Ectodermal cell (in vitro differentiated cells): ENCODE measurements at regions not wholly inside any gene's neighbourhood (a gene's known extent, or its start where the extent isn't known, plus 50 kb on each side); places are given as distances from the start of the nearest gene placed in this dataset.

Experiments used
- H3K27ac ChIP-seq: 2 replicates; pipeline ENCODE4 v1.7.0; 2013; ENCODE audit warnings: mild to moderate bottlenecking, low read depth, low read length; ENCODE audit not compliant: insufficient read depth, poor library complexity, severe bottlenecking
- H3K27me3 ChIP-seq: 2 replicates; pipeline ENCODE4 v1.7.0; 2013; ENCODE audit warnings: mild to moderate bottlenecking, low read length; ENCODE audit not compliant: insufficient read depth, control insufficient read depth, poor library complexity, severe bottlenecking
- H3K36me3 ChIP-seq: one replicate; pipeline ENCODE4 v1.7.0; 2013; ENCODE audit warnings: low read length; ENCODE audit not compliant: control insufficient read depth, insufficient read depth
- H3K4me1 ChIP-seq: one replicate; pipeline ENCODE4 v1.7.0; 2013; ENCODE audit warnings: low read length; ENCODE audit not compliant: control insufficient read depth, insufficient read depth
- H3K4me3 ChIP-seq: 2 replicates; pipeline ENCODE4 v1.7.0; 2013; ENCODE audit warnings: low read depth, low read length, control low read depth; ENCODE audit not compliant: insufficient read depth
- H3K9me3 ChIP-seq: 2 replicates; pipeline ENCODE4 v1.7.0; 2013; ENCODE audit warnings: mild to moderate bottlenecking, low read length, moderate library complexity; ENCODE audit not compliant: control insufficient read depth
- WGBS, 2 experiments: methylation state at CpG; one replicate each; pipeline ENCODE4 v1.1.7; 2013; ENCODE audit warnings: missing lambda C conversion rate in 2 of 2; 5-methylcytosine and 5-hydroxymethylcytosine counted together

DNA sequence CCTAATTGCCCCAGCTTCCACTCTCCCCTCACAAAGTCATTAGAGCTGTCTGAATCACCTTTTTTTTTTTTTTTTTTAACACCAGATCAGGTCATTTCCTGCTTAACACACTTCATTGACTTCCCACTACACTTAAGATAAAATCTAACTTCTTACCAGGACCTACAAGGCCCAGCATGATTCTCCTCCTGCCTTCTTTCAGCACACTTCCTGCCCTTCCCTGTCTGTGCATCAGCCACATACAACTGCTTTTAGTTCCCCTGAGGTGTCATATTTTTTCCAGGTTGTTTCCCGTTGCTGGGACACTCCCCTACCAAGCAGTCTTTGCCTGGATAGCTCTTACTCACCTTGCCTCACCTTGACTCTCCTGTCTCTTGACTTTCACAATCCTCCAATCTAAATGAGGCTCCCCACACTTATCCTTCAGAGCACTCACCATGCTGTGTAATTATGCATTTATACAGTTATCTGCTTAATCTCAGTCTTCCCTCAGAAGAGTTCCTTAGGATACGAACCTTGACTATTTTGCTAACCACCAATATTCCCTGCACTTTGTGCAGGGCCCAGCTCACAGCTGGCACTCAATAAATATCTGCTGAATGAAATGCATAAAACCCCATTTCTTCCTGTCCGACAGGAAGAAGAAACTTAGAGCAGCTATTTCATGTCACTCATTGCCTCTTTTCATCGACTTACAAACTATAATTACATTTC lies 96.6 kb upstream of the AKIP1 start:
- H3K36me3 ChIP-seq: no peaks in the 10 kb centered on the region
- 76 to 80% methylated on average over 4 of the region's 4 CpGs for WGBS, 2 experiments
- H3K27me3 ChIP-seq: no peaks in the 10 kb centered on the region
- no peaks in the 10 kb centered on the region for H3K9me3 ChIP-seq
- peaks cover 35% of the 10 kb centered on the region for H3K4me1 ChIP-seq
- H3K4me3 ChIP-seq: no peak overlapping the region
- no peak overlapping the region for H3K27ac ChIP-seq

DNA sequence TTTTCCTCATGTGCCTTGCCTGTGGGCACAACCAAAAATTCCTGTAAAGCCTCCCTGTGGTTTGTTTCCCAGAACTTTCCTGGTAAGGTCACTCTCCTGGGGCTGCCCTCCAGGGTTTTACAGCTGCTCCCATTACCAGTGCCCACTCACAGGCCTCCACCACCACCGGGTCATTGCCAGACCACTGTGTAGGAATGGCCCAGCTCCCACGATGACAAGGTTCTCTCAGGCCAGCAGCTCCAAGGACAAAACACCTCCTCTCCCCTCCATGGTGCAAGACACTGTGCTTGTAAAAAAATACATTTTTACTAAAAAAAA lies 96.1 kb upstream of the AKIP1 start:
- H3K9me3 ChIP-seq: no peaks in the 10 kb centered on the region
- no peaks in the 10 kb centered on the region for H3K36me3 ChIP-seq
- H3K4me1 ChIP-seq: peaks cover 32% of the 10 kb centered on the region
- no peak overlapping the region for H3K27ac ChIP-seq
- 75 to 91% methylated on average over 2 of the region's 2 CpGs for WGBS, 2 experiments
- H3K4me3 ChIP-seq: no peak overlapping the region
- H3K27me3 ChIP-seq: no peaks in the 10 kb centered on the region

DNA sequence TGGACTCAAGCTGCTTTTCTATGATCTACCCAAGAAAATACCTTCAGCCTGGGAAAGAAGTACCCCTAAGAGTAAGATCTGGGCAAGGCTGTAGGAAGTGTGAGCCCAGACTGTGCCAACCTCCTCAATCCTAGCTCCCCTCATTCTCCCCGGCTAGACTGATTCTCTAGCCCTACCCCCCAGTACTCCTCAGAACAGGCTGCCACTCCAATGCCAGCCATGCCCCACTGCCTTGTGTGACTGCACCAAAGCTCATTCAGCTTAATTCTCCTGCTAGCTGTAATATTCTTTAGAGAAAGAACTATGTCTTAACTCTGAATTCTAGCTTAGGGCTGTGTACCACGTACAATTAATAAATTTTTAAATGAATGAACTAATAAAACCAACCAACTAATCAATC lies 92.6 kb upstream of the AKIP1 start:
- H3K36me3 ChIP-seq: no peaks in the 10 kb centered on the region
- no peaks in the 10 kb centered on the region for H3K27me3 ChIP-seq
- H3K4me1 ChIP-seq: peaks cover 23% of the 10 kb centered on the region
- H3K4me3 ChIP-seq: no peak overlapping the region
- H3K27ac ChIP-seq: no peak overlapping the region
- 93 to 95% methylated on average over 2 of the region's 2 CpGs for WGBS, 2 experiments
- no peaks in the 10 kb centered on the region for H3K9me3 ChIP-seq

DNA sequence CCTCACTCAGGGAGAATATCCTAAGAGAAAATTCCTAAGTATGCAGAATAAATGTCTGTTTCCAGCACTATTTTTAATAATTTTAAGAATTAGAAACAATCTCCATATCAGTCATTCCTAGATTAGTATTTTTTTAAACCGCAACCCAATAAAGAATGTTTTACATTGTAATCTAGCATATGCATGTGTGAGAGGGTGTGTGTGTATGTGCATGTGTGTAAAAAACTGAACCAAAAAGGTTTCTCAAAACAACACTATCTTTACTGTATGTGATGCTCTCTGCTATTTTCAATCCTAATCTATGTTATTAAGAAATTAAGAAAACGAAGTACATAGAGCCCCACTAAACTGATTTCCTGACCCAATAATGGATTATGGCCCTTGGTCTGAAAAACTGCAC lies 90.6 kb upstream of the AKIP1 start:
- Histone ChIP-seq H3K27me3 (no peaks in the 10 kb centered on the region), H3K9me3 (no peaks in the 10 kb centered on the region), H3K27ac (no peak overlapping the region), H3K4me3 (no peak overlapping the region), H3K4me1 (peaks cover 10% of the 10 kb centered on the region), H3K36me3 (no peaks in the 10 kb centered on the region)
- 0% methylated on average over 1 of the region's 2 CpGs; no CpG with 5 or more reads in 1 of the 2 experiments for WGBS, 2 experiments

DNA sequence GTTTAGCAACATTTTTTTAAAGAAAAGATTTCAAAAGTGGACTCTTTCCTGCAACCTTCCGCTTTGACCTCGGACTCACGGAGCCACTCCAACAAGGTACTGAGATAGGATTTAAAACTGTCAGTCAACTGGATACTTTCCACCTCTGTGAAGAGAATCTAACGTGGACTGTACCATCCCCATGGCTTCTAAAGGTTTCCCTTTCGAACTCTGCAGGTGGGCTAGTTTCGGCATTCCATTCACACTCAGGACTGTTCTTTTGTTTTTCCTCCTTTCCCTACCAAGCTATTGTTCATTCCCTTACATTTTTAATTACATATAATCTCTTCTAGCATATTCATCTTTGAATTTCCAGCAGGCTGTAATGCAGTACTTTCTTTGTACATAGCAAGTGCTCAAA lies 88.5 kb upstream of the AKIP1 start:
- Histone ChIP-seq H3K9me3 (no peaks in the 10 kb centered on the region), H3K27me3 (no peaks in the 10 kb centered on the region), H3K4me3 (no peak overlapping the region), H3K4me1 (peaks cover 30% of the 10 kb centered on the region), H3K36me3 (no peaks in the 10 kb centered on the region), H3K27ac (peak overlapping the region; percentile 46)
- whole genome bisulfite sequencing, 2 experiments: 32 to 36% methylated on average over 6 of the region's 6 CpGs

DNA sequence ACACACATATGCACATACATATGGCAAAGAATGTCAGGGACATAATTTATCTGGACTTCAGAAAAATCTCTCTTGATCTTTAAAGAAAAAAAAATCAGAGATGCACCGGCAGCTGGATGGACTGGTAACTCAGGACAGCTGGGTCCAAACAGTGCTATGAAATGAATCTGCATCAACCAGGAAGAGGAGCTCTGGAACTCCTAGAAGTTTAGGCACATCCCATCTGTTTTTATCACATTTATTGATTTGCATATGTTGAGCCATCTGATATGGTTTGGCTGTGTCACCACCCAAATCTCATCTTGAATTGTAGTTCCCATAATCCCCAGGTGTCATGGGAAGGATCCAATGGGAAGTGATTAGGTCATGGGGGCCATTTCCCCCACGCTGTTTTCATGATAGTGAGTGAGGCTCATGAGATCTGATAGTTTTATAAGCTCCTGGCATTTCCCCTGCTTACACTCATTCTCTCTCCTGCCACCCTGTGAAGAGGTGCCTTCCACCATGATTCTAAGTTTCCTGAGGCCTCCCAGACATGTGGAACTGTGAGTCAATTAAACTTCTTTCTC lies 87.7 kb upstream of the AKIP1 start:
- peaks cover 32% of the 10 kb centered on the region for H3K4me1 ChIP-seq
- H3K27me3 ChIP-seq: no peaks in the 10 kb centered on the region
- WGBS, 2 experiments: 91 to 100% methylated on average over 2 of the region's 2 CpGs
- no peak overlapping the region for H3K4me3 ChIP-seq
- no peaks in the 10 kb centered on the region for H3K9me3 ChIP-seq
- H3K36me3 ChIP-seq: no peaks in the 10 kb centered on the region
- no peak overlapping the region for H3K27ac ChIP-seq

DNA sequence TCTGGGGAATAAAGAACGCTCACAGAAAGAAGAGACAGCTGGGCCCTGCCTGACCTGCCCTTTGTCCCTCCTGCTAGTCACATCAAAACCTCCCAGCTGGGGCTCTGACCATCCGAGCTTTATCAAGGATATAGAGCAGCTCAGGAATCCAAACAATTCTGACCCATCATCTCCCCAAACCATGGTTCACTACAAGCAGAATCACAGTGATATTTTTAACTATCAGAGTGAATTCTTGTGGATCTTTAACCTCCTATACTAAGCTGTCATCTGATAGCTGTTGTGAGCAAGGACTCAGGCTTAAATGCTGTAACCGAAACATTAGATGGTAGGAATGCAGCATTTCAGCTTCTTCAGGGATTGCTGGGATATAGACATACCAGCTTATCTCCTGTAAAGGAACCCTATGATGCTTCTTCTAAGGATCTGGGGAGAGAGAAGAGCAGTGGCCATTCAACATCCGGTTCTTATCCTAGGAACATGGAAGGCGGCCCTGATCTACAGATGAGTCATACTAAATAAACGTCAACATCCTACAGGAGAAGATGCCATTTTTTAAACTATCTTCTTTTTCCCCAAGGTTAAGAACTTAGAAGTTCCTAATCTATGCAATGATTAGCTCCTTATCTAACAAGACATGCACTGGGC lies 84.7 kb upstream of the AKIP1 start:
- H3K9me3 ChIP-seq: no peaks in the 10 kb centered on the region
- no peak overlapping the region for H3K4me3 ChIP-seq
- no peaks in the 10 kb centered on the region for H3K27me3 ChIP-seq
- H3K27ac ChIP-seq: peak overlapping the region; percentile 84
- H3K4me1 ChIP-seq: peaks cover 40% of the 10 kb centered on the region
- no peaks in the 10 kb centered on the region for H3K36me3 ChIP-seq
- WGBS, 2 experiments: 44 to 46% methylated on average over 6 of the region's 6 CpGs

DNA sequence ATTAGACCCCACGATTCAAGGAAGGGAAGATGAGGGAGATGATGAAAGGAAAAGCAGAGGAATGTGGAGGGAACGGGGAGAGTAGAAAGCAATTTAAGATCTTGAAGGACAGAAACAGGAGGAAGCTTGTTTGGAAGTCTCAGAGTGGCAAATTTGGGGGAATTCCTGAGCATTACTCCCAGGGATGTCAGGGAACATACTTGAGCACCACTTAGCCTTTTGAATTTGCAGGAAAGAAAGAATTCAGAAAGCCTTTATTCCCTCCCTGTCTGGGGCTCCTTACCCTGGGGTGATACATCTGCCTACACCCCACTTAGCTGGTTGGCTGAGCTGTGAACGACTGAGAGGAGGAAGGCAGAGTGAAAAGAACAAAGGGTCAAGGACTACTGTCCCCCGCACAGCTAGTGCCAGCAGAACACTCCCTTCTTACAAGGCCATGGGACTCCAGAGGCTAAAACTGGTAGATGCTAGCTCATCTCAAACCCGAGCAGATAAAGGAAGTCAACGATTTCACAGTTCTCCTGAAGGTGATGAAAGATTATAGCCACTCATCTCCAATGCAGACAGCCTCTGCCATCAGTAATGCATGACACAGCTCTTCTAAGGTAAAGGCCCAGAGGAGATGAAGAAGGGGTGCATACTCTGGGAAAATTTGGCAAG lies 84.0 kb upstream of the AKIP1 start:
- Histone ChIP-seq H3K27me3 (no peaks in the 10 kb centered on the region), H3K4me3 (no peak overlapping the region), H3K4me1 (peaks cover 40% of the 10 kb centered on the region), H3K27ac (peak overlapping the region; percentile 84), H3K36me3 (no peaks in the 10 kb centered on the region), H3K9me3 (no peaks in the 10 kb centered on the region)
- 67 to 68% methylated on average over 6 of the region's 6 CpGs for WGBS, 2 experiments

DNA sequence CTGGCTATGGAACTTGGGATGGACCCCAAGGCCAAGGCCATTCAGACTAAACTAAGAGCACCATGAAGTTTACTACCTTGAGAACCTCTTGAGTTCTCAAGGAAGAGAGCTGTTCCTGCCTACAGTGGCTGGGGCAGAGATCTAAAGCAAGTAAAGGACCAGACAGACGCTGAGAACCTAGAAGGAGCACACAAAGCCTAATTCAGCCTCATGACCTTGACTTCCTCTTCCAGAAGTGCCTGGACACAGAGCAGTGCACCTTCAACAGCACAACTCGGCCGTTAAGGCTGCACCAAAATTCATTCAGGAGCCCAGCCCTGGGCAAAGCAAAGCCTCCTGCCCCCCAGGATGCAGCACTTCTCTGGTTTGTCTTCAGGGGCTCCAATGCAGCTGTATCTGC lies 82.9 kb upstream of the AKIP1 start:
- Histone ChIP-seq H3K4me3 (no peak overlapping the region), H3K27me3 (no peaks in the 10 kb centered on the region), H3K4me1 (peaks cover 41% of the 10 kb centered on the region), H3K9me3 (no peaks in the 10 kb centered on the region), H3K27ac (no peak overlapping the region), H3K36me3 (no peaks in the 10 kb centered on the region)
- WGBS, 2 experiments: 95 to 98% methylated on average over 3 of the region's 3 CpGs

DNA sequence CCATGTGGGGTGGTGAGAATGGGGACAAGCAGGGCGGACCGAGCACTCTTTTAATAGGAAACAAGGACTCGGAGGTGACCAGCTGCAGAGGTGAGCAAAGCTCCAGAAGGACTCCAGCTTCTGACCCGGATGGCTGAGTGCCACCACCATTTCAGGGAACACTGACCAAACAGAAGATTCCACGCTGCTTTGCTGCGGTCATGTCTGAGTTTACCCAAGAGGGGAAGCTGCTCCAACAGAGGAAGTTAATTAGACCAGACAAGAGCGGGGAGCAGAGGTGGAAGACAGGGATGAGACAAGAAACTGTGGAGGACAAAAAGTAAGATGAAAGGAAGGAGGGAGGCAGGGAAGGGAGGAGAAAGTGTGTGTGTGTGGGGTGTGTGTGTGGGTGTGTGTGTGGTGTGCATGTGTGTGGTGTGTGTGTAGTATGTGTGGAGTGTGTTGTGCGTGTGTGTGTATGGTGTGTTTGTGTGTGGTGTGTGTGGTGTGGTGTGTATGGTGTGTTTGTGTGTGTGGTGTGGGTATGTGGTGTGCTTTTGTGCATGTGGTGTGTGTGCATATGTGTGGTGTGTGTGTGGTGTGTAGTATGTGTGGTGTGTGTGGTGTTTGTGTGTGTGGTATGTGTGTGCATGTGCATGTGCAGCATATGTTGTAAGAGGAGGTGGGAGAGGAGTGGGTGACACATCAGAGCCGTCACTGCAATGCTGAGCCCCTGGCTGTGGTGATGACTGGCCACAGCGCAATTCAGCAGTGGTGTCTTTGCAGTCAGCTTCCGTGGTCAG lies 82.2 kb upstream of the AKIP1 start:
- no peak overlapping the region for H3K27ac ChIP-seq
- H3K36me3 ChIP-seq: no peaks in the 10 kb centered on the region
- WGBS, 2 experiments: 94 to 96% methylated on average over 11 of the region's 11 CpGs
- H3K4me1 ChIP-seq: peaks cover 48% of the 10 kb centered on the region
- H3K4me3 ChIP-seq: no peak overlapping the region
- H3K9me3 ChIP-seq: no peaks in the 10 kb centered on the region
- no peaks in the 10 kb centered on the region for H3K27me3 ChIP-seq
